Psoas muscle (tissue), 7 donors: ENCODE measurements at regions not wholly inside any gene's neighbourhood (a gene's known extent, or its start where the extent isn't known, plus 50 kb on each side); places are given as distances from the start of the nearest gene placed in this dataset.

Experiments
- ATAC-seq, 4 donors: fragments of 200-7000 bp; cut with Tn5 transposase; one replicate each; pipeline ENCODE4 v1.9.1; 2020; ENCODE audit warnings: moderate library complexity in 3 of 4, mild to moderate bottlenecking in 2 of 4
- DNase-seq, 2 donors: peaks; one replicate each; pipeline ENCODE4 v3.0.0-alpha.2; 2020
- H3K27ac ChIP-seq: fragments of 200-600 bp; one replicate; pipeline ENCODE4 v1.8.0; 2022
- H3K27me3 ChIP-seq, 3 donors: fragments of 200-600 bp in 1 of 3; one replicate each; pipeline versions ENCODE4 v1.6.1 to v1.8.0; 2013 to 2022; ENCODE audit warnings: low read length in 2 of 3, mild to moderate bottlenecking in 2 of 3, moderate library complexity in 1 of 3; ENCODE audit not compliant: insufficient read depth in 3 of 3
- H3K36me3 ChIP-seq, 2 donors: fragments of 200-600 bp in 1 of 2; one replicate each; pipeline versions ENCODE4 v1.6.1 to v1.8.0; 2013 to 2022; ENCODE audit warnings: low read depth in 1 of 2, mild to moderate bottlenecking in 1 of 2, moderate library complexity in 1 of 2; ENCODE audit not compliant: insufficient read depth in 1 of 2
- H3K4me1 ChIP-seq: fragments of 200-600 bp; one replicate; pipeline ENCODE4 v1.8.0; 2022
- H3K4me3 ChIP-seq: fragments of 200-600 bp; one replicate; pipeline ENCODE4 v1.8.0; 2022; ENCODE audit warnings: mild to moderate bottlenecking
- H3K9me3 ChIP-seq: fragments of 200-600 bp; one replicate; pipeline ENCODE4 v1.8.0; 2022
- WGBS, 3 donors: extraction: QIAGEN DNeasy Blood & Tissue Kit; methylation state at CpG; one replicate each; pipeline versions ENCODE4 v1.1.6 to v1.1.7; 2013; 5-methylcytosine and 5-hydroxymethylcytosine counted together
- intact Hi-C, 2 donors: fragments of 100-400 bp; cut with DNase I; formaldehyde crosslinking; loops; one replicate each; pipeline versions ENCODE4 v1.11.0 to v1.14.2; 2022
- TF ChIP-seq, protein P1 (sequence below): fragments of 200-600 bp; IDR thresholded peaks from one replicate; pipeline ENCODE4 v1.8.0; 2022; ENCODE audit warnings: antibody characterized with exemption
- donor health status: healthy with polysubstance abuse.
- donor health status: DM: no; HTN: no; CAD: no; lungs with moderate emphysema.
- donor health status: Bipolar disorder and iron deficiency.
- donor health status: healthy.
- donor health status: DM: yes; HTN: yes; CAD: no.
- donor health status: DM: no; HTN: no; CAD: no.
- donor health status: DM: yes; HTN: yes; CAD: no.

DNA sequence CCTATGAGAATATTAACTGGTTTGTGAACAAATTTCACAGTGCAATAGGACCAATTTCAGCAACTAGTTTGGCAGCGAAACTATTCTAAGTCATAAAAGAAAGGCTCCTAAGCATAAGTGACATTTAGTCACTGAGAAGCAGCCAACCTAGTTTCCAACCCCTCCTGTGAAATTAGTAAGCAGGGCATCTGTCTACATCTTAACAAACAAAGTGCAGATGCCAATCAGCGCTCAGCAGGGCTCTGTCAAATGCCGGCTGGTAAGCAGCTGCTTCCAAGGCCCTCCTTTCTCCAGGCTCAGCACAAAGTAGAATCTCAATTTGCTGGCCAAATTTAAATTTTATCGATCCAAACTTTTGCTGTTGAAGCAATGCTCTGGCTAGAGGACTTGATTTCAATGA is 124.7 kb downstream of the ICOS start:
- TF ChIP-seq, protein P1, sequence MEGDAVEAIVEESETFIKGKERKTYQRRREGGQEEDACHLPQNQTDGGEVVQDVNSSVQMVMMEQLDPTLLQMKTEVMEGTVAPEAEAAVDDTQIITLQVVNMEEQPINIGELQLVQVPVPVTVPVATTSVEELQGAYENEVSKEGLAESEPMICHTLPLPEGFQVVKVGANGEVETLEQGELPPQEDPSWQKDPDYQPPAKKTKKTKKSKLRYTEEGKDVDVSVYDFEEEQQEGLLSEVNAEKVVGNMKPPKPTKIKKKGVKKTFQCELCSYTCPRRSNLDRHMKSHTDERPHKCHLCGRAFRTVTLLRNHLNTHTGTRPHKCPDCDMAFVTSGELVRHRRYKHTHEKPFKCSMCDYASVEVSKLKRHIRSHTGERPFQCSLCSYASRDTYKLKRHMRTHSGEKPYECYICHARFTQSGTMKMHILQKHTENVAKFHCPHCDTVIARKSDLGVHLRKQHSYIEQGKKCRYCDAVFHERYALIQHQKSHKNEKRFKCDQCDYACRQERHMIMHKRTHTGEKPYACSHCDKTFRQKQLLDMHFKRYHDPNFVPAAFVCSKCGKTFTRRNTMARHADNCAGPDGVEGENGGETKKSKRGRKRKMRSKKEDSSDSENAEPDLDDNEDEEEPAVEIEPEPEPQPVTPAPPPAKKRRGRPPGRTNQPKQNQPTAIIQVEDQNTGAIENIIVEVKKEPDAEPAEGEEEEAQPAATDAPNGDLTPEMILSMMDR: no peak
- H3K27ac ChIP-seq: no peak overlapping the region
- no peak overlapping the region for H3K4me3 ChIP-seq
- H3K4me1 ChIP-seq: no peaks in the 10 kb centered on the region
- no peaks in the 10 kb centered on the region for H3K36me3 ChIP-seq
- ATAC-seq: no peak
- intact Hi-C loops: no loop called here
- WGBS, 3 donors: 32 to 50% (median 38%) methylated on average over 4 of the region's 4 CpGs
- no peaks in the 10 kb centered on the region for H3K9me3 ChIP-seq
- no peaks in the 10 kb centered on the region for H3K27me3 ChIP-seq
- DNase-seq: no peak

DNA sequence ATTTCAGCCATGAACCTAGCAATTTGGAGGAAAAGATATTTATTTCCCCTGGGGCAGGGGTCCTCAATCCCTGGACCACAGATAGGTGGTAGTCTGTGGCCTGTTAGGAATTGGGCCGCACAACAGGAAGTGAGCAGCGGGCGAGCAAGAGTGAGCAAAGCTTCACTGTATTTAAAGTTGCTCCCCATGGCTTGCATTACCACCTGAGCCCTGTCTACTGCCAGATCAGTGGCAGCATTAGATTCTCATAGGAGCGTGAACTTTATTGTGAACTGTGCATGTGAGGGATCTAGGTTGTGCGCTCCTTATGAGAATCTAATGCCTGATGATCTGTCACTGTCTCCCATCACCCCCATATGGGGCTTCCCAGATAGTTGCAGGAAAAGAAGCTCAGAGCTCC is 127.6 kb downstream of the ICOS start:
- TF ChIP-seq, protein P1: no peak
- WGBS, 3 donors: 95 to 98% (median 96%) methylated on average over 5 of the region's 5 CpGs
- Histone ChIP-seq H3K9me3 (no peaks in the 10 kb centered on the region), H3K27me3 (no peaks in the 10 kb centered on the region), H3K4me1 (no peaks in the 10 kb centered on the region), H3K36me3 (no peaks in the 10 kb centered on the region), H3K27ac (no peak overlapping the region), H3K4me3 (no peak overlapping the region)
- intact Hi-C loops: no loop called here
- ATAC-seq (no peak), DNase-seq (no peak)

DNA sequence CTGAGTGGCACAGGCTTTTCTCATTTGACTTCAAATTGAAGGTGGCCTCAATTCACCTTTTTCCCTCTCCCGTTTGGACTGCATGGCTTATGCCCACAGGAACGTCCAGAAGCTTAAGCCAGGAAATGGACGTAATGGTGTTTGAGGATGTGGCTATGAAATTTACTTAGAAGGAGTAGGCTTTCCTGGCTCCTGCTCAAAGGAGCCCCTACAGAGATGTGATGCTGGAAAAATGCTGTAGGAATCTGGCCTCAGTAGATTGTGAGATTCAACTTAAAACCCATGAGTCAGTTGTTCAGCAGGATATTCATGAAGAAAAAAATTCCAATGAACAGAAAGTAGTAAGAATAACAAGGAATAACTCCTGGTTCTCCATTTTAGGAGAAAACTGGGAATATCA is 129.0 kb downstream of the ICOS start:
- peaks cover 0 to 5% (median 0%) of the 10 kb centered on the region in 3 donors for H3K27me3 ChIP-seq
- 16 to 25% (median 21%) methylated on average over 3 of the region's 3 CpGs for WGBS, 3 donors
- no peak overlapping the region for H3K27ac ChIP-seq
- no peaks in the 10 kb centered on the region for H3K9me3 ChIP-seq
- DNase-seq (no peak), ATAC-seq (no peak)
- intact Hi-C loops: no loop called here
- no peaks in the 10 kb centered on the region for H3K36me3 ChIP-seq
- no peak overlapping the region for H3K4me3 ChIP-seq
- H3K4me1 ChIP-seq: no peaks in the 10 kb centered on the region
- TF ChIP-seq, protein P1: no peak

DNA sequence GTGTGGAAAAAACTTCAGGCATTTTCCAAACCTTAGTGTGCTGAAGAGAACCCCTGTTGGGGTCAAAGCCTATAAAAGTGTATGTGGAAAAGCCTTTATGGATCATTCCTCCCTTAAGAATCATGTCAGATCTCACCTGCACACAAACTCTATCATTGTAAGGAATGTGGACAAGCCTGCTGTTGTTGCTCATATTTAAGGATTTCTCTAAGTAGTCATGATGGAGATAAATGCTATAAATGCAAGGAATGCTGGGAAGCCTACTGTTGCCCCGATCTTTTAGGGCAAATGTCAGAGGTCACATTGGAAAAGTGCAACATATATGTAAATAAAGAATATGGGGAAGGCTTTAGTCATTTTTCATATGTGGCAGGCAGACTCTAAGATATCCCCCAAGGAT is 129.5 kb downstream of the ICOS start:
- TF ChIP-seq, protein P1: no peak
- H3K27ac ChIP-seq: no peak overlapping the region
- no peaks in the 10 kb centered on the region for H3K36me3 ChIP-seq
- DNase-seq (no peak), ATAC-seq (no peak)
- peaks cover 0 to 5% (median 0%) of the 10 kb centered on the region in 3 donors for H3K27me3 ChIP-seq
- intact Hi-C loops: no loop called here
- no peak overlapping the region for H3K4me3 ChIP-seq
- H3K4me1 ChIP-seq: no peaks in the 10 kb centered on the region
- WGBS, 3 donors: 70 to 77% (median 76%) methylated on average over 1 of the region's 1 CpG
- H3K9me3 ChIP-seq: no peaks in the 10 kb centered on the region

DNA sequence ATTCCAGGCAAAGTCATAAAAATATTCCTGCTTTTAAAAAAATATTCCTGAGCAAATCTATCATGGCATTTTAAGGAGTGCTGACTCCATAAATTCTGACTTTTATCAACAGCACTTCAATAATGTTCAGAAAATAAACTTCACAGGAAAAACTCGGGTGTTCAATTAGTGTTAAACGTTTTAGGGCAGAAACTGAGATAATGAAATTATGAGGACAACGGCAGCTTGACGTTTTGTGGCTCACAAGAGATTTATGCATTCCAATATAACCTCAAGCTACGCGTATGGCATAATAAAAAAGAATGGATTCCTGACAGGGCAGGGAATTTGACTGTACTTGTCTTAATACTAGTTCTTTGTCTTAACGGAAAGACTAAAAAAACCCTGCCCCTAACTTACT is 133.2 kb downstream of the ICOS start:
- WGBS, 3 donors: 32 to 33% (median 32%) methylated on average over 7 of the region's 7 CpGs
- no peak for DNase-seq
- Histone ChIP-seq H3K27me3 (peaks cover 0 to 5% (median 2%) of the 10 kb centered on the region in 3 donors), H3K9me3 (no peaks in the 10 kb centered on the region), H3K4me3 (no peak overlapping the region), H3K4me1 (no peaks in the 10 kb centered on the region), H3K36me3 (no peaks in the 10 kb centered on the region), H3K27ac (no peak overlapping the region)
- intact Hi-C loops: no loop called here
- TF ChIP-seq, protein P1: no peak
- ATAC-seq: no peak
